ENCODE measurements at regions not wholly inside any gene's neighbourhood (a gene's known extent, or its start where the extent isn't known, plus 50 kb on each side); places are given as distances from the start of the nearest gene placed in this dataset.
"Not testable (repeated sequence)": the region's sequence is repeated elsewhere in the genome, so short reads cannot be mapped to it uniquely, and the experiment has no call there.

DNA sequence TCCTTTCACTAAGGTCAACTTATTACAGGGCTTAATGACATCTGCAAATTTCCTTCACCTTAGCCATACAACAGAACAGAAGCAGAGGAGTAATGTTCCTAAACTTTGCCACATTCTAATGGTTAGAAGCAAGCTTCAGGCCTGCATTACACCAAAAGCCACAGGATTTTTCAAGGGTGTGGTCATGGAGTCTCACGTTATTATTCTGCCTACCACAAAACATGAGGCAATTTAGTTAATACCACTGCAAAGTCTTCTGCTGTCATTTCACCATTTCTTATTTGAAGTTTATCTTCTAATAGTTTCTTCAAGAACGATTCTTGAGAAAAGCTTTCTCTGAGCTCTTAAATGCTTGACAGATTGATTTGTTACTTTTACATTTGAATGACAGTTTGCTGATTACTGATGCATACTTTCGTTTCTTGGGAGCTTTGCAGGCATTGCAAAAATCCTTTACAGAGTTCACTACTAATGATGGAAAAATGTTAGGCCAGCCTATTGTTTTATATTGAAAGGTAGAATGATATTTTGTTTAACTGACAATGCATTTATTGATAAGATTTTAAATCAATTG is 1257.1 kb downstream of the NSUN3 start:
- no peak for DNase-seq

DNA sequence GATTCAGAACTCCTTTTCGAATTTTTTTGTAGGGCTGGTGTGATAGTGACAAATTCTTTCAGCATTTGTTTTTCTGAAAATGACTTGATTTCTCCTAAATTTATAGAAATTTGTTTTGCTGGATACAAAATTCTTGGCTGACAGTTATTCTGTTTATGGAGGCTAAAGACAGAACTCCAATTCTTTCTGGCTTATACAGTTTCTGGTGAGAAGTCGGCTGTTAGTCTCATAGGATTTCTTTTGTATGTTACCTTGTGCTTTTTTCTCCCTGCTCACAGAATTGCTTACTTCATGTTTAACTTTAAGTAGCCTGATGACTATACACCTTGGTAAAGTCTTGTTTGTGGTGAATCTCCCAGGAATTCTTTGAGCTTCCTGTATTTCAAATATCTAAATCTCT is 1264.6 kb downstream of the NSUN3 start:
- DNase-seq, result no peak

DNA sequence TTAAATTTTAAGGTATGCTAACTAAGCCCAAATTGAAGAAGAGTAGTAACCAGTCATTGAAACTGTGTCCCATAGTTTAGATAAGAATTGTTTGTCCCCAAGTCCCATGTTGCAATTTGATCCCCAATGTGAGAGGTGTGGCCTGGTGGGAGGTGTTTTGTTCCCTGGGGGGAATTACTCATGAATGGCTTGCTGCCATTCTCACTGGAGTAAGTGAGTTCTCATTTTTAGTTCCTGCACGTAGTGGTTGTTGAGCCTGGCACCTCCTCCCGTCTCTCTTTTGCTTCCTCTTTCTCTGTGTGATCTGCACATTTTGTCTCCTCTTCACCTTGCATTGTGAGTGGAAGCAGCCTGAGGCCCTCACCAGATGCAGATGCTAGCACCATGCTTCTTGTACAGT is 1271.0 kb downstream of the NSUN3 start:
- DNase-seq, result no peak

DNA sequence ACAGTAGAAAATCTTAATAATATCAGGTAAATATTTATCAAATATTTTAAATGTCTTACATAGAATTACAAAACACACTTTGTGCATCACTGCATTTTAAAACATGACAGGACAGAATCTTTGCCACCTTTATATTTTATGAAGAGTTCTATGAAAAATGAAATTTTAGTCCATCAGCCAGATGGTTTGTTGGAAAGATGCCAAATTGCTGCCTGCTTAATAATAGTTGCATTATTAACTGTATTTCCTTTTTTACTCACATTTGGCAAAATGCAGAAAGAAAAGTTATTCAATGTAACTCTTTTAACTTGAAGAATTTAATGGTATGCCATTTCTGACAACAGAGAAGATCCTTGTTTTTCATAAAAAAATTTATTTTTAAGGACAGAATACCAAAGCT is 1271.6 kb downstream of the NSUN3 start:
- no peak for DNase-seq

DNA sequence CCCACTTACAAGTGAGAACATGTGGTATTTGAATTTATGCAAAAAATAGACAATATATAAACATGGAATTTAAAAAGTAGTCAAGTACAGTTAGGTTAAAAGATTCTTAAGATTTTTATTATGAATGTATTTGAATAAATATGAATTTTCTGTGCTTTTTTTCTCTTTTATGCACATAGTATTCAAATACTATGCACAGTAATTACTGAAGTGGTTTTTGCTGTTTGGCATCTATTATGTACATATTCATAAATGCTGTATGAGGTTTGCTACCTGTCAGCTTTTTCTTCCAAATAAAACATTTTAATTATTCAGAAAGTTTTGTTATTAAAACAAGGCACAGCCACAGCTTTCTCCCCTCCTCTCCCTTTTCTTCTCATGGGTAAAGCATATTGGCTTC is 1272.7 kb downstream of the NSUN3 start:
- no peak for DNase-seq

DNA sequence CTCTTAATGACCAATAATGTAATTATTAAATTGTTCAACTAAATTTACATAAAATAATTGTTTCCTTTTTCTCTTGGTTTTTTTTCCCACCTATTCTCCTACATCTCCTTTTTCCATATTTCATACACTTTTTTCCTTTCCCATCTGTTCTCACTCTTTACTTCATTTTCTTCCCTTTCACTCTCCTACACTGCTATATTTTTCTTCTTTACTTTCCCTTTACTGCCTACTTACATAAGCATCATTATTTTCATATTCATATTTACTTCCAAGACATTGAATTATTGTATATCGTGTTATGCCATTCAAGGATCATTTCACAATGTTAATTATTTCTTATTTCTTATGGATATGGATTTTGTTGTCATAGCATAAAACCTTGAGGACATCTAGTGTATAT is 1275.6 kb downstream of the NSUN3 start:
- DNase-seq, result no peak

DNA sequence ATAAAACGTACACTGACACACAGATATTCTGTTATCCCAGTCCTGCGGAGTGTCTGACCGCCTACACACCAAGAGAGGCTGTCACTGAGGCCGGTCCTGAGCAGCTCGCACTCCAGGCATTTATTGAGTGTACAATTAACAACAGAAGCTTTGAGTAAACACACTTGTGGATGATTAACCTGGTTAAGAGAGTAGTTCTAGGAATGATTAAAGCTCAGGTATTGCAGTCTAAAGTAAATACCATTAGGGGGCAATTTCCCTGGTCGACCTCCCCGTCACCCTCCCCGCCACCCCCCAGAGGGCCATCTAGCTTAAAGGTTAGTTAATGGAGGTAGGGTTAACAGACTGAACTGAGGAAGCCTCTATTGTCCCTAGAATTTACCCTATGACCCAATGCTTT is 1278.5 kb downstream of the NSUN3 start:
- DNase-seq, result no peak

DNA sequence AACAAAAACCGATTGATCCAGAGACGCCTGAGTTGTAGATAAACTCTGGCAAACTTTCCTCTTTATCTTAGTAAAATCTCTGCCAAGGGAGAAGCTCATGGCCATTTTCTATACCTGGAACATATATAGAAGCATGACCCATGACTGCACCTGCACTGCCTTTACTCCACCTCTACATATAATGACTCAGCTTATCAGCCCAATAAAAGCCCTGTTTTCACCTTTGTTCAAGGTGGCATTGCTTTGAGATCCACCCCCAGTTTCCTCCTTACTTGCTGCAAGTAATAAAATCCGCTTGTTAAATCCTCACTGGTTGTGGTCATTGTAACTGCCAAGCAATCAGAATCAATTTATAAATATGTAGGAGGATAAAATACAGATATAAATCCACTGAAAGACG is 1280.4 kb downstream of the NSUN3 start:
- no peak for DNase-seq

DNA sequence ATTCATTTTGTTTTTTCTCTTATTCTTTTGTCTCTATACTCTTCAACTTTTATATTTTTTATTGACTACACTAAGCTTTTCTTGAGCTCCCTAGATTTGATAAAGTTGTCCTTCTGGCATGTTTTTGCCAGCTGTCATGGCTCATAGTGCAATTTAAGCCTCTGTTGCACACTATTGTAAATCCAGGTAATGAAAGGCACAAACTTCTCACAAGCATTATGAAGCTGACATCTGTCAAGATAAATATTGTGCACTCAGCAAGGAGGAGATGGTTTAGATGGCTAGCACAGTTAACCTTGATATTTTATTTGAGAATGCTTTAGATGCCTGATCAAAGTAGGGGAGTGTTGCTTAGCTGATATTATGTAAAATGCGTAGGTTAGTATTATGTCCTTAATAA is 1280.9 kb downstream of the NSUN3 start:
- DNase-seq, result no peak

DNA sequence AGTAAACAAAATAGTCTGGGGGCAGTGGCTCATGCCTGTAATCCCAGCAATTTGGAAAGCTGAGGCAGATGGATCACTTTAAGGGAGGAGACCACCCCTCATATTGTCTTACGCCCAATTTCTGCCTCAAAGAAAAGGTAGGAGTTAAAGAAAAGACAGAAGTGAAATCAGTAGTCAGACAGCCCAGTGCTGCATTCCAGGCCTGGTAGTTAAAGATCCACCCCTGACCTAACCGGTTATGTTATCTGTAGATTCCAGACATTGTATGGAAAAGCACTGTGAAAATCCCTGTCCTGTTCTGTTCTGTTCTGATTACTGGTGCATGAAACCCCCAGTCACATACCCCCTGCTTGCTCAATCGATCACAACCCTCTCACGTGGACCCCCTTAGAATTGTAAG is 1285.1 kb downstream of the NSUN3 start:
- DNase-seq, result not testable (repeated sequence)

DNA sequence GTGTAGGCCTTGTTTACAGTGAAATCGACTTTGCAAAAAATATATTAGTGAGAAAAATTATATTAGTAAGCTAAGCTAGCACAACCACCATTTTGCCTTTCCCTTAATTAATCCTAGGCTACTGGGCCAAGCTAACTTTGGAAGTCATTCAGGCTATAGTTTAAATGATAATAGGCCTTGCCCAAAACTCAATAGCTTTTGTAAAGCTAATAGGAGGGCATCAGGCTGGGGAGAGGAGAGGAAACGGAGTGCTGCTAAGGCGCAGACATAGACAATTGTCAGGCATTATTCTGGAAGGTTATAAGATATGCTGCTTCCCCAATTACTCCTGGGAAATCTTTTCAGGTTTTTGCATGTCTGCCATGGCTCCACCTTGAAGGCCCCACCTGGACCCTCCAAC is 1286.0 kb downstream of the NSUN3 start:
- no peak for DNase-seq

DNA sequence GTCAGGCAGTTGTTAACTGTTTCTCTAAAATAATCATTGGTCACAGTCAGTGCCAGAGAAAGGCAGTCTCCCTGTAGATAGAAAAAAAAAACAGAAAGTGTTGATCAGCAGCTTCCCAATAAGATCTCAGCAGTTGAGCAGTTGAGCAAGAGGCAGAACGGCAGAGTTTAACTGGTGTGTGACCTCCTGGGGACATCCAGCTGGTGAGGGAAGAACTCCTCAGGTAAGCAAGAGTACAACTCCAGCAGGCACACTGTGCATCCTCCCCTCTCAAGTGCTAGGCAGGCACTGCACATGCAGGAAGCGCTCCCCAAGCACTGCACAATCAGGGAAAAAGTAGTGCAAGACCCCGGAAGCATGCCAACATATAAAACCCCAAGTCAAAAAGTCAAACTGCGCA is 1287.2 kb downstream of the NSUN3 start:
- no peak for DNase-seq

DNA sequence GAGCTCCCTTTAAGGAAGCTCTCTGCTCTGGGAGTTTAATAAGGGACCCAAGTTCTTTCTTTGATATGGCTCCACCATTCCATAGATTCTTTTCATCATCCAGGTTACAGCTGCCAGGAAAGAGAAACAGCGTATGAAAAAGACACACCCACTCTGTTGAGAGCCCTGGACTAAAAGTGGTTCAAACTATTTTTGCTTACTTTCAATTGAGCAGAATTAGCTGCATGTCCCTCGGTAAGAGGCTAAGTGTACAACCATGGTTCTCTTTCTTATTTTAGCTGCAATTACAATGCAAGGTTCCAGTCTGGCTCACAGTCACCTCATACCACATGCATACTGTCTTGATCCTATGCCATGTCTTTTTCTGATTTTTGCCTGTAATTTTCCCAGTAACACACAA is 1288.3 kb downstream of the NSUN3 start:
- DNase-seq, result no peak

DNA sequence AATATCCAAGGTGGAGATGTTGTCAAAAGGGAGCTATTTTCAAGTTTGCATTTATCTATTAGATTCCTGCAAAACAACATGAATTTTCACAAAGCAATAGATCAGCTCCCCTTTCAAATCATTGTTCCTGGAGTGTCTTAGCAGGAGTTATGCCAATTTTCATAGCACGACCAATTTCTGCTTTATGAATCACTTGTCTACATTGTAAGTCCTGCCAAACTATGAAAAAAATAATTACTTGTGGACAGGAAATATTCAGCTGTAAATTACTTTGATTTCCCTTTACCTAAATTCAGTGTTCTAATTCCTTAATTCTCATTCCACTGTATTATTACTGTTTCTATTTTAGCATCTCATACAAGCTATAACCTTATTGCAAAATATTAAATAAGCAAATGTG is 1289.6 kb downstream of the NSUN3 start:
- no peak for DNase-seq

DNA sequence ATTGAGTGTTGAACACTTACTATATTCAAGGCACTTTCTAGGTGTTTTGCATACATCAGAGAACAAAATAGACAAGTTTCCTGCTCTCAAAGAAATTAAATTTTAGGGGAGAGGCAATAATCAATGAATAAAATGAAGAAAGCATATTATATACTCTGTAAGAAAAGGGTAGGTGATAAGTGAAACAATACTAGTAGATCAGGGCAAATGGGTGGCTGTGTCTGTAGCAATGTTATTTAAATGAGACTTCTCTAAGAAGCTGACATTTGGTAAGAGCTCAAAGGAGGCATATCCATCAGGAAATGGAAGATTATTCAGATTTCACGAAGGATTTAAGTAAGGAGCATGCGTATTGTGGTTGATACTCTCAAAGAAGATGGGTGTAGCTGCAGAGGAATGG is 1291.6 kb downstream of the NSUN3 start:
- DNase-seq, result no peak

DNA sequence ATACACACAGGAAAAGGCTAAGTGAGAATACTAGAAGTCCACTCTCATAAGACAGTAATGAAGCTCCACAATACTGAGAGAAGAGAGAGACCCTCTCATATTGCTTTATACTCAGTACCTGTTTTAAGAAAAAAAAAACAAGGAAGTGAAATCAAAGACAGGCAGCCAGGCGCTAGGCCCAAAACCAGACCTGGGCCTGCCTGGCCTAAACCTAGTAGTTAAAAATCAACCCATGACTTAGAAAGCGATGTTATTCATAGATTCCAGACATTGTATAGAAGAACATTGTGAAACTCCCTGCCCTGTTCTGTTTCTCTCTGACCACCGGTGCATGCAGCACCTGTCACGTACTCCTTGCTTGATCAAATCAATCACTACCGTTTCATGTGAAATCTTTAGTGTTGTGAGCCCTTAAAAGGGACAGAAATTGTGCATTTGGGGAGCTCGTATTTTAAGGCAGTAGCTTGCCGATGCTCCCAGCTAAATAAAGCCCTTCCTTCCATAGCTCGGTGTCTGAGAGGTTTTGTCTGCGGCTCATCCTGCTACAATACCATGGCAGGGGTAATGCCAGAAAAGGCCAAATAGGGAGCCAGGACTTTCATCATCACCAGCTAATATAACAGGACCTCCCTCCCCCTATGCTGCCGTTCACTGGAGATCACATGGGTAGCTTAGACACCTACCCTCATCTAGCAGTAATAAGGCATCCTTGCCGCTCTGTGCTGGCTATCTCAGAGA is 1294.1 kb downstream of the NSUN3 start:
- no peak for DNase-seq

DNA sequence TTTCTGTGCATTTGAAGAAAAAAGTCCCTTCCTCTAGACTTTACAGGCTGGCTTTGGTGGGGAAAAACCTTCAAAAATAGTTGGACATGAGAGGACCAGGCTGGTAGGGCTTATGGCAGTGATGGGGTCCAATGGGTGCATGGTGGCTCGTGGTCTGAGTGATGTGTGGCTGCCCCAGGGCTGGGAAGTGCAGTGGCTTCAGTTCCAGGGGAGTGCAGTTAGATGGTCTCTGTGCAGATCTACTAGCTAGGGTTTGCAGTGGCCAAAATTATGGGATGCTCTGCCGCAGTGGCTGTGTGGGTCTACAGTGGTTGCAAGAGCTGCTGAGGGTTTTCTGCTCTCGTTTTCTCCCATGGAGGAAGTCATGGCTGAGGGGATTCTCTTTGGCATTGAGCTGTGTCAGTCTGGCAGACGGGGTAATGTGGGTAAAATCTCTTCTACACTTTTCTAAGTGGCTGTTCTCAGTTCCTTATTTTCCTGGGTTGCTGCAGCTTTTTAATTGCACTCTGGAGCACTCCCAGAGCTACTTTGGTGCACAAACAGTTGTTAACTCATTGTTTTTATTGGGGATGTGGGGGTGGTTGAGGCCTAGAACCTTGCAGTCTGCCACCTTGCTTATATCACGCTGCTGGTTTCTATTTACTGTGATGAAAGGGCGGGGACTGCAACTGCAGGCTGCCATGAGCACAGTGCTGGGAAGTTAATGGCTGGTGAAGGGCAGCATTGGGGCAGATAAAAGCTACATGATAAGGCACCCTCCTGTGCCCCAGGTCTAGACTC is 1324.6 kb downstream of the NSUN3 start:
- no peak for DNase-seq

DNA sequence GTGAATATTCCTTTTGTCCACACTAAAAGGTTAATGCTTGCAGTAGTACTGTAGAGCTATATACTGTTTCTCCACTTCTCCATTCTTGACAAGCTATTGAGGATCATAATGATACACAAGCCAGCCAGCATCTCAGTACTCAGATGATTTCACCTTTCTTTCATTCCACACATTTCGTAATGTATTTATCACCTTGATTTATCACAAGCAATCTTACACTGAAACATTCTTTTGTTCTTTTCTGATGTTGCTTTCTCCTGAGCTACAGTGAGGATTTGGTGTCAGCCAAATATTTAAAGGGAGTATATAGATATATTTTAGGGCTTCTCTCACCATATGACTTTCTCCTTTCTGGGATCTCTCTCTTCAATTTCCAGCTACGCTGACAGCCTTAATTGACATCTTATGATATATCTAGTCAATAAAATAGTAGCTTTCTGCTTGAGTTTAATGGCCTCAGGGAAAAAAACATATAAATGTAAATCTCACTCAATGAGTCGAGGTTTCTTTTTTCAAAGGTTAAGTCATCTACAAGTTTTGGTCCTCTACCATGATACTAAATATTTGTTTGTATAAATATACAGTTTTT is 1327.0 kb downstream of the NSUN3 start:
- no peak for DNase-seq

DNA sequence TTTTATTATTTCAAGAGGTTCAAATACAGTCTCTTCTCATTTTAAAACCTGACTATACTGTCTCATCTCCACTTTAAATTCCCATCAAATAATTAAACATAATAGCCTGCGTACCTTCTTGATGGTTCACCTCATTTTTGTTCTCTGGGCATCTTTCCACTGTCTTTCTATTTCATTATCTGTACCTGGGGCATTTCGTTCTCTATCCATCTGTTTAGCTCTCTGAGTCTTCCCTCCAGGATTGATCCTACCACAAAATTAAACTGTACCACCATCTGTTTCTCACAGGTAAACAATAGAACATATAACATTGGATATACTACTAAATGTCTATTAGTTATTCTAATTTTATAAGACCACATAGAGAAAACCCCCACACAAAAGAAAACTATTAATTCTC is 1331.4 kb downstream of the NSUN3 start:
- DNase-seq, result no peak

DNA sequence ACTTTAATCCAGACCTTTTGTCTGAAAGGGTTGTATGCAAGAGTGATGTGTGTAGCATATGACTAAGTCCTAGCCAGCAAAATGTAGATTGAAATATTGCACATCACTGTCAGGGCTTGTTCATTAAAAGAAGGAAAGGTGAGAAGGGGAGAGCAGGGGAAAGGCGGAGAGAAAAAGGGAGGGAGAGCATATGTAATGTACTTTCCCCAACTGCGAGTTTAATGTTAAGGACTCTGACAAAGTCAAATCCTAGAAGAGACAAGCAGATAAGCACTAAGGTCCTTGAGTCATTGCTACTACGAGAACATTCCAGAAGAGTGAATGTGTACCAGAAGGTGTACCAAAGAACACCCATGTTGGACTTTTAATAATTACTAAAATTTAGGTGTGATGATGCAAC is 1336.7 kb downstream of the NSUN3 start:
- DNase-seq, result no peak

DNA sequence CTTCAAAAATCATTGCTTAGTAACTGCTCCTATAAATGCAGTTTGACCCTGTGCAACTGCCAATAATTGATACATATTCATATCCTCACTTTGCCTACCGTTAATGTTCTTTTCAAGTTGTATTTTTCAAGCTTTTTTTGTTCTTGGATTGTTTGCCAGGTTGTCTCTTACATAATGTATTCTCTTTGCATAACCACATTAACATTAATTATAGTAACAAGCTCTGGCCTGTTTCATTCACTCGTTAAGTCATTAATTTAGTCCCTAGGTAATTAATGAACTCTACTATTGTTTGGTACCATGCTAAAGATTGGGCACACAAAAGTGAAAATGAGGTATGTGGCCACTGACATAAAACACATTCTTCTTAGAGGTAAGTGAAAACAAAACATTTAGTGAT is 1338.8 kb downstream of the NSUN3 start:
- no peak for DNase-seq

DNA sequence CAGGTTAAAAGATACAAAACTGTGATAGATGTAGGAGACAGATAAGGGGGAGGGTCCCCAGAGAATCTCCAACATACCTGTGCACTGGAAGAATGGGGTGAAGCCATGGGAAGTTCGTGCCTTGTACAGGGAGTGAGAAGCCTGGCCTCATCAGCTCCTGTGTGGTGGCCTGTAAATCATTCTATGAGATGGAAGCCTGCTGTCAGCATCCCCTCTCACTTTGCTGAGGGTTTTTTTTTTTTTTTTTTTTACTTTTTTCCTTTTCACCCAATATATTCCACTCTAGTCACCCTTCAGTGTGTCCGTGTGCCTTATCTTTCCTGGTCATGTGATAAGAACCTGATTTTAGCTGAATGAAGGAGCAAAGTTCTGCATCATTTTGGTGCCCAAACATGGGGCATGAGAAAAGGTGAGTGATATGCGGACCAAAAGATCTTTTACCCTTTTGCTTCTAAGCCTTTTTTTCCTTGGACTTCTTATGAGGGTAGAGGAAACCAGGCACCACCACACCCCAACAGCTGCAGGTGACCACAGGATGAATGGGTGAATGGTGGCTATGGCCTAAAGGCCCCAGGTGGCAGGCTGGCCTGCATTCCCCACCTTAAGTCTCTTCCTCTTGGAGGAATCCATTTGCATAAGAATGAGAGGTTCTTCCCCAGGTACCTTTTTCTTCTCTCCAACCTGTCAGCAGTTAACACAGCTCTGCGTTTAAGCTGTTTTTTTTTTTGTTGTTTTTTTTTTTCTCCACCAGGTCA is 1345.0 kb downstream of the NSUN3 start:
- no peak for DNase-seq

DNA sequence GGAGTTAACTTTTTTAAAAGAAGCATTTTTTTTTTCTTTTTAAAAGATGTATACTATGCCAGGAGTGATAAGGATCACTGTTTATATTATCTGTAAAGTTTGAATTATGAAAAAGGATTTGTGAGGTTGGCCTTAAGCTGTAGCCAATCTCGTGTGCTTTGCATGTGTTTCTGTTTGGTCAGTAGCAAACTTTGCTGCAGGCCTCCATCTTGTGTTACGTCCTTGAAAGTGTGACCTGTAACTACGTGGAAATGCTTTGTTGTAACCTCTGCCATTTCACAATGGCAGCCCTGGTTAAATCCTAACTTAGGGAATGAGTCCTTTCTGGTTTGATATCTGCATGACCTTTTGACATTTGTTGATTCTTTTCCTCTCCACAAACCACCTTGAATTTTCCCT is 1345.6 kb downstream of the NSUN3 start:
- DNase-seq, result no peak
